Activated CD4-positive, alpha-beta T cell treated with anti-CD3 and anti-CD28 coated beads for 48 hours (primary cell): ENCODE measurements at regions not wholly inside any gene's neighbourhood (a gene's known extent, or its start where the extent isn't known, plus 50 kb on each side); places are given as distances from the start of the nearest gene placed in this dataset.

Source experiments
- DNase-seq: peaks from one replicate; pipeline ENCODE4 v3.0.0-alpha.2; 2020

DNA sequence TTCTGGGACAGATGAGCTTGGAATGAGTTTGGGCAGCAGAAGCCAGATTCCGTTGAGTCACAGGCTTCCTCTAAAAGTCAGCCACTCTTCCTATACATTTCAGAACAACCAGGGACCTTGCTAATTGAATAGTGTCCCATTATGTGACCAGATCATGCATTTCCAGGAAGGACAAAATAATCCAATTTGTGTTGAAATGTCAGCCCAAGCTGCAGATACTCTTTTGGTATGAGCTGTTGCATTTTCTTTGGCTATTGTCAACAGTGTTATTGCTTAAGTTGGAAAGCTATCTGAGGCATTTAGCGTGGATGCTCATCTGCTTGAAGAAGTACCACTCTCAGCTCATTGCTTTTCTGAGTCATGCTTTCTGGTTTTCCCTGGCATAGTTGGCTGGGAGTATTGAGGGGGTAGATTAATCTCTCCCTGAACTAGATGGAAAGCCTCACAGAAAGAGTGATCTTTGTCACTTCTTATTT, 223.7 kb upstream of the HABP2 start:
- no peak for DNase-seq

DNA sequence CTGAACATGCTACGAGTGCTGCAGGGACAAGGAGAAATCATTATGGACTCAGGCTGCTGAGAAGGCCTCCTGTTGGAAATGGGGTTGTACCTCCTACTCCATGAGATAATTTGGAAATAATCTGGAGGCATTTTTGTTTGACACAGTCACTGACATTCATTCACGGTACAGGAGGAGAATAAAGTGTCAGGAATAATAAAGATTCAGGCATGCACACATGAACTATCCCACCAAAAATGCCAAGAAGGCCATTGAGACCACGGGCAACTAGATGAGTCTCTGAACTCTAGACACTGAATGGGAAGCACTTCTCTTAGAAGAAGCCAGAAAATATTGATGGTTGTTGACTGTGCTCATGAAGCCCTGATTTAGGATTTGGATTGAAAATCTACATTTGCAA, 220.9 kb upstream of the HABP2 start:
- DNase-seq, result no peak

DNA sequence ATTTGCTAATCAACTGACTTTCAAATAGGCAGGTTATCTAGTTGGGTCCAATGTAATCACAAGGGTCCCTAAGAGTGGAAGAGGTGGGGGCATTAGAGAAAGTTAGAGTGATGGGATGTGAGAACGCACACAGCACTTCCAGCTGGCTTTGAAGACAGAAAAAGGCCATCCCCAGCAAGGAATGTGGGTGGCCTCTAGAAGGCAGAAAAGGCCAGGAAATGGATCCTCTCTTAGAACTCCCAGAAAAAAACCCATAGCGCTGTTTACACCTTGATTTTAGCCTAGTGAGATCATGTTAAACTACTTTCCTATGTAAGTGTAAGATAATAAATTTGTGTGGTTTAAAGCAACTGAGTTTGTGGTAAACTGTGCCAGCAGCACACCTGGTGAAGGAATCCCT, 219.5 kb upstream of the HABP2 start:
- DNase-seq, result no peak

- DNase-seq, result no peak
These were observed 217.3 kb upstream of the HABP2 start for GRCh38 chr10:113335592-113335991.

GRCh38 chr10:113336549-113337130, 216.2 kb upstream of the HABP2 start:
- DNase-seq, result no peak

GRCh38 chr10:113337142-113337541, 215.7 kb upstream of the HABP2 start:
- no peak for DNase-seq

DNA sequence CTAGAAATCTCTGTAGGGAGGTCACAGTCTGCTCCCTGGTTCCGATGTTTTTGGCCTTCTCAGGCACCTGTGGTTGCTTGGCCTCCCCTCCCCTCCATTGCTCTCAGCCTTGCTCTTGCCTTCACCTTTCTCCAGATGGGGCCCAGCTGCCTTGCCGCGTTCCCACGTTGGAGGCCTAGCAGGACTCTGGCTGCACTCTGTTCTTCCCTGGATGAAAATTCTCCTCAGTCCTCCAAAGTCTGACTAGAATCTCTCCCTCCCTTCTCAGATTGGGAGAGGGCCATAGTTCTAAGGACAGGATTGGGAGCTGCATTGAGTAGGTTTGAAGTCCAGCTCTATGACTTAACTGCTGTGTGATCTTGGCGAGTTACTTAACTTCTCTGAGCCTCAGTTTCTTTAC, 213.7 kb upstream of the HABP2 start:
- DNase-seq, result no peak

DNA sequence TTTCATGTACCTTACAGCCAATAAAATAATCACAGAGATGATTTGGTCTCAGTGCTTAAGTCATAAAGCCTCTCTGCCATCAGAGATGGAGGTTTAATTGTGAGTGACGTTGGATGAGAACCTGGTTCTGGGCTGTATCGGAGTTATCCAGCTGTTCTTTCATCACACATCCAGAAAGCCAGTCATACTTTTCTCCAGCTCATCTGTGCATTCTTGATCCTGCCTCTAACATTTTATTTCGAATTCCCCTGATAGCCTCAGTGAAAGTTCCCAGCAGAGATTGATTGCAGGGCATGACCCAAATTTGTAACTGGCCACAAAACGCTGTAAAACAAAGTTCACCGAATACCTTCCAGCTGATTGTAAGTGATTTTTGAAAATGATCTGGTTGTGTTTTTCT, 212.6 kb upstream of the HABP2 start:
- no peak for DNase-seq

GRCh38 chr10:113341138-113341537, 211.7 kb upstream of the HABP2 start:
- DNase-seq, result no peak

DNA sequence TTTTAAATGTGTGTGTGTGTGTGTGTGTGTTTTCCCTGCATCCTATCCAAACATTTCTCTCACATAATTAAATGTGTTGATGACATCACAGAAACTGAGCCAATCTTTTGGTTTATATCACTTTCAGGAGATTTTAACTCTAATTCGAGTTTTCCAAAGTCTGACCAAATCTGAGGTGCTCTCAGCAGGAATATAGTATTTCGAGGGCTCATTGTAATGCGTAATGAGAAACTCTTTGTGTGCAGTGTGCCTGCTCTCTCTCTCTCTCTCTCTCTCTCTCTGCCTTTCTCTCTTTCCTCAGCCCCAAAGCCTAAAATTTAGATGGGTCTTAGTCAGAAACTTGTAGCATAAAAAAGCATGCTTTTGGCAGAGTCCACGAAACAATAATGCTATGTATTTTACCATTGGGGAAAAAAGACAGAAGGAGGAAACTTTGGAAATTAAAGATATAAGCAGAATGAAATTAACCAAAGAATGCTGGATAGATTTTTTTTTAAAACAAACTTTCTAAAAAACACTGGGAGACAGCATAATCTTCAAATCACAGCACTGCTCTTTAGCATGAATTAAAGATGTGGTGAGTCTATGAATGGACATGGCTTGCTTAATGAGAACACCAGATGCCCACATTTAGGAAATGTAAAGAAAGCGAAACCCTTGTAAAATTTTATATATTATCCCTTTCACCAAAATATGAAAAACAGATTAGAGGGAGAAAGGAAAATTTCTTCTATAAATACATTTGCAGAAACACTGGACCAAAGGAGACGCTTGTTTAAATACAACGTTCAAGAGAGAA, 206.8 kb upstream of the HABP2 start:
- DNase-seq, result no peak

- no peak for DNase-seq
These were observed 205.3 kb upstream of the HABP2 start for GRCh38 chr10:113347508-113347907.

- no peak for DNase-seq
These were observed 204.2 kb upstream of the HABP2 start for GRCh38 chr10:113348694-113349093.

GRCh38 chr10:113350311-113351040, 202.4 kb upstream of the HABP2 start:
- DNase-seq, result no peak

- DNase-seq, result no peak
These were observed 198.1 kb upstream of the HABP2 start for GRCh38 chr10:113354711-113355110.

DNA sequence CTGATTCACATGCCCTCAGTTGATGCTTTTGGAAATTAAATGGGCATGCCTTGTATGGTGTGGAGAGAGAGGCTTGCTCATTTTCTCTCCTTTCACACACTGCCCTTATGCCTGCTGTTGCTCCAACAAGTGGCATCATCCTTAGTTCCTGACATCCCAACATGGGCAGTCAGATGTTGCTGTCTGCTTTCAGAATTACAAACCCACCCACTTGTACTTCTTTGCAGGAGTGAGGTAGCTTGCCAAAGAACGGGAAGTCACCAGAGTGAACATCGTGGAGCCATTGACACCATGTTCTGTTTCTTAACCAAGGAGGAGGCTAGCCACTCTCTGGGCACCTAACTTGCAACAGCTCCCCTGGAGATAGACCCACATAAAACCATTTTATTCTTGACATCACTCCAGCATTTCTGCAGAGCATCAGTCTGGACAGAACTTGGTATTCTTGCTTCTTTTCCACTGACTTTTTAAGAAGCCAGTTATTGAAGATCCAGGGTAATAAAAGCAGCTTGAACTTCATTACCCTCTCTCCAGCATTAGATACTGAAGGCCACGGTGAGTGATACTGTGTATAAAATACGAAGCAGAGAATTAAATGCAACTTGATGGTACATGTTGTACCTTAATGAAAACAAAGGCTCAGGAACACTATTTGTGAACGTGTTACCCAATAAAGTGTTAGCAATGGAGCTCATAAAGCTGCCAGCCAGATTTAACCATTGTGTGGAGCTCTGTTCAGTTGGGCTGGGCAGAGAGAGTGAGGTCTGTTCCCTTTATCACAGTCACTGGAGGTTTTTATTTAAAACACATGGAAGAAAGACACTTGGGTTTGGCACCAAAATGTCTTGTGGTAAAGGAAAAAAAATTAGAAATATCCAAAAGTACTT, 195.8 kb upstream of the HABP2 start:
- DNase-seq, result no peak

DNA sequence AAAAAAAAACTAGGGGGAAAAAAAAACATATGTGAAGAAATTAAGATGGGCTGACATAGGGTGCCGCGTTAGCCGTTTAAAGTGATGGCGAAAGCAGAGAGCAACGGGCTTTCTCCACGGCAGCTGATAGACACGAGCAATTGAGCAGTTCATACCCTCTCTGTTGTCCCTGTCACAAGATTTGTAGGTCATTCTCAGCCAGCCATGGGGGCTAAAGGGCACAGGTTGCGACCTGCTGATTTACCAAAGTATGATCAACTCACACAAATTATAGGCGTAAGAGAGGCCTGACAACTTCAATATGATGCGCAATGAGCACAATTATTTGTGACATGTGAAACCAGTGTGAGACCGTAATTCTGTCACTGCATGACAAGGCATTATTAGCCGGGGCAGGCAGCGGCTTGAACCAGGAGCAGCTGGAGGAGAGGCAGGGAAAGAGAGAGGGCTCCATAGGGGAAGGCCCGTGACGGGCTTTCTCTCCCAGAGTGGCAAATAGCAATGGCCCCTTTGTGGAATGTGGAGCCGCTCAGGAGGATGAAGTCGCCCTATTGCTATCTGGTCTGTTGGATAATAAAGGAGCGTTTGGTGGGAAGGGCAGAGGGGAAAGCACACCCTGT, 195.1 kb upstream of the HABP2 start:
- no peak for DNase-seq

DNA sequence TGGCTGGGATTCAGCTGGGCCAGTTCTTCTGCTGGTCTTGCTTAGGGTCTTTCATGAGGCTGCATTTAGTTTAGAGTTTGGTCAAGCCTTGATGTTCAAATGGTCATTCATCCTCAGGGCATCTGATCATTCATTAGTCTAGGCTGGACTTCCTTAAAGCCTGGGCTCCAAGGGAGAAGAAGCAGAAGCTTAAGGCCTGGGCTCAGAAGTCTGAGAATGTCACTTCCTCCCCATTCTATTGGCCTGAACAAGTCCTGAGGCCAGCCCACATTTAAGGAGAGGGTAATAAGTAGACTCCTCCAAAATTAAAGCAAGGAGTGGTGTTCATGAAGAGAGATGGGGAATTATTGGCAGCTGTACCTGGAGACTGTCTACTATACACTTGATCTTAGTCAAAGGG, 193.2 kb upstream of the HABP2 start:
- DNase-seq, result no peak

DNA sequence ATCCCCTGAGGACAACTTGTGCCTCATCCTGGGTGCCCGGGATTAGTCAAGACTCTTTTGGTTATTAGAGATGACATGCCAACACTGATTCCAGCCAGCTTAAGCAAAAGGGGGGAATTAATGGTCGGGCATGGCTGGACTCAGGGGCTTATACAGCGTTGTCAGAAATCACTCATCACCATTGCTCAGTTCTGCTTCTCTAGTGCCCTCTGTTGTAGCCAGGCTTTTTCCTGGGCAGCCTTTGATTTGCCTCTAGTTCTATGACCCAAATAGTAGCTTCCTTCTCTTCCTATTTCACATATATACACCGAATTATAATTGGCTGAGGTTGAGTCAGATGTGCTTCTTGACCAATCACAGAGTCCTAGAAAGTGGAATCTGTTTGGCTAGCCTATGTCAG, 192.0 kb upstream of the HABP2 start:
- DNase-seq, result no peak

- no peak for DNase-seq
These were observed 190.2 kb upstream of the HABP2 start for GRCh38 chr10:113362645-113363091.

GRCh38 chr10:113364227-113364626, 188.6 kb upstream of the HABP2 start:
- DNase-seq, result no peak

DNA sequence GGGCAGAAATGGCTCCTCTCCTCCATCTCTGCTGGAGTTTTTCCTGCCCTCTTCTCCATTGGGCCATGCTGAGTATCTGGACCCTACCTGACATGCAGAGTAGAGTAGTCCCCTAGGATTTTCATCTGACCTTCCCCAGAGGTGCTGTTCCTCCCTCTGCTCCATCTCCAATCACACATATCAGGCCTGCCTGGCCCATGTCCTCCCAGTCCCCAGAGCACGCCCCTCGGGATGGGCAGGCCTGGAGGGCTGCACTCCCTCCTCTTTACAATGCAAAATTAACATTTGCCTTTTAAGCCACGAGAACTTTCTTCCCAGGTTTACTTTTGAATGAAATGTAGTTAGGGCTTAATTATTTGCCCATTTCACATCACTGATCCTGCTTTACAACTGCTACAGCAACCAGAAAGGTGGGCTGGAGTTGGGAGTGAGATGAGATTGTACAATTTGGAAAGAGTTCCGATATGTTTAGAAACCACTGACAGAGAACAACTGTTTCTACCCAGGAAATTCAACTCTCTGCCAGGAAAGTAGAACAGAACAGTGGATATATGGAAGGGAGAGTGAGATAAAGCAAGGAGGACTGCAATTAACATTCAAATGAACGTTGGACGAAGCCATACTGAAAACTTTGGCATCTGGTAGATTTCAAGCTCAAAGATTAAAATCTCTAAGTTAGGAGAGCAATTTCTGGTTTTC, 184.0 kb upstream of the HABP2 start:
- no peak for DNase-seq

- no peak for DNase-seq
These were observed 183.5 kb upstream of the HABP2 start for GRCh38 chr10:113369365-113369694.
